ENCODE measurements at regions not wholly inside any gene's neighbourhood (a gene's known extent, or its start where the extent isn't known, plus 50 kb on each side); places are given as distances from the start of the nearest gene placed in this dataset.
"Not testable (repeated sequence)": the region's sequence is repeated elsewhere in the genome, so short reads cannot be mapped to it uniquely, and the experiment has no call there.

DNA sequence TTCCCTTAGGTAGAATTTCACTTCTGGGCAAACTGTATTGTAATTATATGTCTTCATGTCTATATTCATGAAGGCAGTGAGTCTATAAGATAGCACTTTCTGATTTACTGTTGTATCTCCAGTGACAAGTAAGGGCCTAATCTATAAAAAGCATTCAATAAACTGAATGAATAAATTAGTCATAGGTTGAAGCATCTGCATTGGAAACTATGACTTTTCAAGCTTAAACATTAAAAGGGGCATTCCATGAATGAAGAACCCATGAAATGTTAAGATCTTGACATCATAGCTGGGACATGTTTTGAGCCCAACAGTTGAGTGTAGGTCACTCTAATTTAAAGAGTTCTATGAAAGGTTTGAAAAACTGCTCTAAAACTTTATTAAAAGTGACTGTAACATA lies 159.3 kb upstream of the LCORL start:
- peak; percentile 6 for DNase-seq (ENCODE audit: low read depth)

DNA sequence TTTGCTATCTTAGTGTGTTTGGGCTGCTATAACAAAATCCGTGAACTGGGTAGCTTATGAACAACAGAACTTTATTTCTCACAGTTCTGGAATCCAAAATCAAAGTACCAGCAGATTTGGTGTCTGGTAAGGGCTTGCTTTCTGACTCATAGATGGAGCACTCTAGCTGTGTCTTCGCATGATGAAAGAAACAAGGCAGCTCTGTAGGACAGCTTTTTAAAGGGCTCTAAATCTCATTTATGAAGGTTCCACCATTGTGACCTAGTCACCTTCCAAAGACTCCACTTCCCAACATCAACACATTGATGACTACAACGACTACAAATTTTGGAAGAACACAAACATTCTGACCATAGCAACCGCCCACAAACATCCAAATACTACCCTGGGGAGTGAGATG lies 158.6 kb upstream of the LCORL start:
- DNase-seq (ENCODE audit: low read depth) = no peak

DNA sequence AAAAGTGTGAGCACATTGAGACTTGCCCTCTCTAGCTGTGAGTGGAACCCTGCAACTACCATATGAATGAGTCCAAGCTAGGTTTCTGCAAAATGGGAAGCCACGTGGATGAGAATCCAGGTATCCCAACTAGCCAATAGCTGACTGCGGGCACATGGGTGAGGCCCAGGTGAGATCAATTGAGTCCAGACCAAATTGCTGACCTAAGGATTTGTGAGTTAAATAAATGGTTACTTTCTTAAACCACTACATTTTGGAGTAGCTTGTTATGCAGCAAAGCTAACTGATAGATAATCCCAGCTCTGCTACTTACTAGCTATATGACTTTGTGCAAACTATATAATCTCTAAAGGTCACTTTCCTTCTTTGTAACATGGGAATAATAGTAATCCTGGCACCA lies 150.3 kb upstream of the LCORL start:
- no peak for DNase-seq (ENCODE audit: low read depth)

DNA sequence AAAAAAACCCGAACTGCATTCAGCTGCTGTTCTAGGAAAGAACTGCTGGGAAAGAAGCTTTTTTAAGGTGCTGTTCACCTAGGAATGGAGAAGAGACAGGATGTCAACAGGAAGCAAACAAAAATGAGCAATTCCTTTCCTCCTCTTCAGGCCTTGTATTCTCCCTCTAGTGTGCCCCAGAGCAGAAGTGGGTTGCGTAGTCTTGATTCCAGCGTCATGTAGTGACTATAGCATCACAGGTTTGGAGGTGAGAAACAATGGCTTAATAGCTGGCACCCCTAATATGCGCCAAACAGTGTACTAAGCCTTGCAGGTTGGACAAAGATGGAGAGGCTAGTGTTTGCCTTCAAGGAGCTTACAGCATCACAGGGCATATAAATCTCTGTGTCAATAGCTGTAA lies 146.3 kb upstream of the LCORL start:
- no peak for DNase-seq (ENCODE audit: low read depth)

DNA sequence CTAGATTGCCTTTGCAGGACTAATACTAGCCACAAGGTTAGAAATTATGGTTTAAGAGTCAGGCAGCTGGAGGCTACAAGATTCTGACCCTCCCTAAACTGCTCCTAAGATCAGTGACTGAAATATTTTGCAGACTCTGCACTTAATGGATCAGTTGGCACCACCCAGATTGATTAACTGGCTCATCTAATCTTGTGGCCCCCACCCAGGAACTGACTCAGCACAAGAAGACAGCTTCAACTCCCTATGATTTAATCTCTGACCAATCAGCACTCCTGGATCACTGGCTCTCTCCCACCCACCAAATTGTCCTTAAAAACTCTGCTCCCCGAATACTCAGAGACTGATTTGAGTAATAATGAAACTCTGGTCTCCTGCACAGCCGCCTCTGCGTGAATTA lies 145.4 kb upstream of the LCORL start:
- no peak for DNase-seq (ENCODE audit: low read depth)

DNA sequence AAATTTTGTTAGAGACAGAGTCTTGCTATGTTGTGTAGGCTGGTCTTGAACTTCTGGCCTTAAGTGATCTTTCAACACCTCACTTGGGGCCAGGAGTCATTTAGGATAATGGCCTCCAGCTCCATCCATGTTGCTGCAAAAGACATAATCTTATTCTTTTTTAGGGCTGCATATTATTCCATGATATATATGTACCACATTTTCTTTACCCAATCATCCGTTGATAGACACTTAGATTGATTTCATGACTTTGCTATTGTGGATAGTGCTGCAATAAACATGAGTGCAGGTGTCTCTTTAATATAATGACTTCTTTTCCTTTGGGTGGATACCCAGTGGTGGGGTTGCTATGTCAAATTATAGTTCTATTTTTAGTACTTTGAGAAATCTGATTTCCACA lies 140.9 kb upstream of the LCORL start:
- DNase-seq (ENCODE audit: low read depth) = no peak

DNA sequence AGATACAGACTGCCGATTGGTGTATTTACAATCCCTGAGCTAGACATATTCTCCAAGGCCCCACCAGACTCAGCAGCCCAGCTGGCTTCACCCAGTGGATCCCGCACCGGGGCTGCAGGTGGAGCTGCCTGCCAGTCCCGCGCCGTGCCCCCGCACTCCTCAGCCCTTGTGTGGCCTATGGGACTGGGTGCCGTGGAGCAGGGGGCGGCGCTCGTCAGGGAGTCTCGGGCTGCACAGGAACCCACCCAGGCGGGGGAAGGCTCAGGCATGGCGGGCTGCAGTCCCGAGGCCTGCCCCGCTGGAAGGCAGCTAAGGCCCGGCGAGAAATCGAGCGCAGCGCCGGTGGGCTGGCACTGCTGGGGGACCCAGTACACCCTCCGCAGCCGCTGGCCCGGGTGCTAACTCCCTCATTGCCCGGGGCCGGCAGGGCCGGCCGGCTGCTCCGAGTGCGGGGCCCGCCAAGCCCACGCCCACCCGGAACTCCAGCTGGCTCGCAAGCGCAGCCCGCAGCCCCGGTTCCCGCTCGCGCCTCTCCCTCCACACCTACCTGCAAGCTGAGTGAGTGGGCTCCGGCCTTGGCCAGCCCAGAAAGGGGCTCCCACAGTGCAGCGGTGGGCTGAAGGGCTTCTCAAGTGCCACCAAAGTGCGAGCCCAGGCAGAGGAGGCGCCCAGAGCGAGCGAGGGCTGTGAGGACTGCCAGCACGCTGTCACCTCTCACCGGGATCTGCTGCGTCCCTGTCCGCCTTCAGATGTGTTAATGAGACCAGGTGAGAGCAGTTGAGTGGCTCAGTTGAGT lies 137.8 kb upstream of the LCORL start:
- DNase-seq (ENCODE audit: low read depth) = not testable (repeated sequence)

DNA sequence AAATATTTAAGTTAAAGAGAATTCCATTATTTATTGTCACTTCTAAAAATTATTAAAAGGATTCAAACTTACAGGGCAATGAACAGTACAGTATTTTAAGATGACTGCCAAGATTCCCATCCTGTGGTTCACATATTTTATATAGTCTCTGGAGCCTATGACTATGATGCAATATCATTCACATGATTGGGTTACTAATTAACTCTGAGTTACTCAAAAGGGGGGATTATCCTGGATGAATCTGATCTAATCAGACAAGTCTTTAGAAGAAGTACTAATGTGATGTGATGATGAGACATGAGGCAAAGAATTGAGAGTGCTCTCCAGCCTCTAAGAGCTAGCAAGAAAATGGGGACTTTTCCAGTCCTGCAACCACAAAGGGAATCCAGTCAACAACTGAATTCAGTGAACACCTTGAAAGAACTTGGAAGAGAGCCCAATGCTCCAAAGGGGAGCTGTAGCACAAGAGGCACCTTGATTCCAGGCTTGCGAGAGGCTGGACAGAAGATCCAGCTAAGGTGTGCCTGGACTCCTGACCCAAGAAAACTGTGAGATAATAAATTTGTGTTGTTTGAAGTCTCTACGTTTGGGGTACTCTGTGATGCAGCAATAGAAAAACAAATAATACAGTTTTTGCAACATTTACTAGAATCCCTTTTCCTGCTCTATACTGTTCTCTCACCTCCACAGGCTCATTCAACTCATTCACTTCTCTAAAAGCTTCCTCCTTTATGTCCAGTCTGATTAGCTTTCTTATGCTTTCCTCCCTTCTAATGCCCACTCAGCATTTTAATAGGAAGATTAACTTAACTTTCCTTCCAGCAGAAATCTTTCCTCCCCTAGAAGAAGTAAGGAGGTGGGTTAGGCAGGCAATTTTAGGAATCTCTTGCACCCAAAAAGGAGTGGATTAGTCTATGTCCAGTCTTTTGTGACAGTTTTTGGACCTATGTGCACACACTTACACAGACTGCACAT lies 133.8 kb upstream of the LCORL start:
- DNase-seq (ENCODE audit: low read depth) = peak; percentile 67

DNA sequence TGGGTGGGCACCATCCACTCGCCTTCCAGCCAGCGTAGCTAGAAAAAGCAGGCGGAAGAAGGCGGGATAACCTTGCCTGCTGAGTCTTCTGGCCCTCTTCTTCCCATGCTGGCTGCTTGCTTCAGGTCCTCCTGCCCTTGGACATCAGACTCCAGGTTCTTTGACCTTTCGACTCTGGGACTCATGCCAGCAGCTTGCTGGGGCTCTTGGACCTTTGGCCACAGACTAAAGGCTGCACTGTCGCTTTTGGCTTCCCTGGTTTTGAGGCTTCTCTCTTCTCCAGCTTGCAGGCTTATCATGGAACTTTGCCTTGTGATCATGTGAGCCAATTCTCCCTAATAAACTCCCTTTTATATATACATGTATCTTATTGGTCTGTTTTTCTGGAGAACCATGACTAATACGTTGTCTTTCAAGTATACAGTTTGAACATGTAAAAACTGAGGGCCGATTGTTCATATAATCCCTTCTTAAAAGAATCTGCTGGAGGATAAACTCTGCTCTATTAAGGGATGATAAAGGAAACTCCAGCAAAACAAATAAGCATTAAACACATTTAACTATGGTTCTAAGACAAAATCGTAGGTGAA lies 116.6 kb upstream of the LCORL start:
- DNase-seq (ENCODE audit: low read depth) = no peak

DNA sequence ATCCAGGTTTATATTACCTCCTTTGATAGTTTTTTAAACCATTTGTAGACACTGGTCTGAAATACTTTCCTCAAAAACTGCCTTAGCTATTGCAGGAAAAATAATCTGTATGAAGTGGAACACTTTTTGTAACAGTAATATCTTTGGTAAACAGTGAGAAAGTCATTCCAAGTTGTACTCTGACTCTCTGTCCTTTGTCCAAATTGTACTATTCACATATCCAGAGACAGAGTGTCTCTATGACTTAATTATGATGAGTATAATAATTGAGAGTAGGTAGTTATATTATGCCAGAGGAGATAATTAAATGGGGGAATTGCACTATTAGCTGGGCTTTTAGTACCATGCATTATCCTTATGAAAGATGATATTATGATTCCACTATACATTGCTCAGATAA lies 112.6 kb upstream of the LCORL start:
- no peak for DNase-seq (ENCODE audit: low read depth)

DNA sequence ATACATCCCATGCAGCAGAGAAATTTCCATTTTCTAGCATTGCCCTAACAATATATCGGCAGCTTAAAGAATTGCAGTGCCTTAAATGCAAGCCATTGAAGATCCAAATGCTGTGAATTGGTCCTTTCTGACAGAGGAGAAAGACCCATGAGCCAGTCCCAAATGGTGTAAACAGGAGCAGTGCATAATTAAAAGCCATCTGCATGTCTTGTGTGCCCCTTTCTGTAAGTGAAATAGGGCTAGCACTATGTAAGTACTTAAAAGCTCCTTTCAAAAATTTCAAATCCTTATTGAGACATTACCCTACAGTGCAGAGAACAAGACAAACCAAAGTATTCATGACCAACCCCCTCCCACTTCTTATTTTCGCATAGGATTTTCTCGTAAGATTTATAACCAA lies 108.7 kb upstream of the LCORL start:
- DNase-seq (ENCODE audit: low read depth) = no peak

DNA sequence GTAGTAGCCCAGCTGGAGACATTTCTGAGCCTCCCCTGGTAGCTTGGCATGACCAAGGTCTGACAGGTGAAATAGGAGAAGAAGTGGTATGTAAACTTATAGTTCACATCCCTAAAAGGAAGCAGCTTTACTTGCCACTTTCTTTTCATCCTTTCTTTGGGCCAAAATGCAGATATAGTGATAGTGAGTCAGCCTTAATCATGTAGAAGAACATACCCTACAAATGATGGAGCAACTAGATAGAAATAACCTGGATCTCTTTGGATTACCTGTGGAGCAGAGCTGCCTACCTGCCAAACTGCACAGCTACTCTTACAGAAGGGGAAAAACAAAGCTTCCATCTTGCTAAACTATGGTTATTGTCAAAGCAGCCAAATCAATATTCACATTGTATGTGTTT lies 106.7 kb upstream of the LCORL start:
- no peak for DNase-seq (ENCODE audit: low read depth)

DNA sequence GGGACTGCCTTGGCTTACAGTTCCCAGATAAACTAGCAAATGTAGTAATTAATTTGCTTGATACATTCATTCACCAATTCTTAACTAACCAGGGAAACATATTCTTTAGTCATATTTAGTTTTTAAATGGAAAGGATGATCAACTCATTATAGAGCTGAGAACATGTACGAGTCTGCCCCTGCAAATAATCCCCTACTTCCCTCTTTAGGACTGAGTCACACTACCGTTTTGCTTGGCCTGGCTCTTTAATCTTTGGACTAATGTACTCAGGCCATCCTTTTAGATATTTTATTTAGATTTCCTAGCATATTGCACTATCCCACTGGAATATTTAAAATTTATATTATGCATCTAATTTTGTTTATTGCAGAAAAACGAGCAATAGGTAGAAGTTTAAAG lies 105.5 kb upstream of the LCORL start:
- DNase-seq (ENCODE audit: low read depth) = no peak

DNA sequence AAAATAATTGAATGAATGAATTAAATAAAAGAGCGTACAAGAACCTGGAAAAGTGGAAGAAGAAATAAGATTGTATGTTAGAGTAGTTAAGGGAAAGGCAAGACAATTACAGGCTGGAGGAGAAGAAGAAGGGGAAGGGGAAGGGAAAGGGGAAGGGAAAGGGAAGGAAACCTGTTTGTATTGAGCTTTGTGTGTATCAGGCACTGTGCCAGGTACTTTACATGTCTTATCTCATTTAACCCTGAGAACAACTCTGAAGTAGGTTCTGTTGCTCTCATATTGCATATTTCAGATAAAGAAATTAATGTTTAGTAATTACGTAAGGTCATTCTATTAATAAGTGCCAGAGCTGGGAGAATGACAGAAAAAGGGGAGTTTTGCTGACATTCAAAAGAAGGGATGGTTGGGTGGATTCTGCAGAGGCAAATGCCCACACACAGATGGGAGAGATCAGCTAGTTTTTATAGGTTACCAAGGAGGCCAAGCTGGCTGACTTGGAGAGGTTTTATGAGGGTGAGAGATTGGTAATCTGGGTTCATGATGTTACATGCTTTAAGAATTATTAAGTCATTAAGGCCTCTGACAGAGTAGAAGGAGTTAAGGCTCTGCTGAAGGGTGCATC lies 92.3 kb upstream of the LCORL start:
- no peak for DNase-seq (ENCODE audit: low read depth)

DNA sequence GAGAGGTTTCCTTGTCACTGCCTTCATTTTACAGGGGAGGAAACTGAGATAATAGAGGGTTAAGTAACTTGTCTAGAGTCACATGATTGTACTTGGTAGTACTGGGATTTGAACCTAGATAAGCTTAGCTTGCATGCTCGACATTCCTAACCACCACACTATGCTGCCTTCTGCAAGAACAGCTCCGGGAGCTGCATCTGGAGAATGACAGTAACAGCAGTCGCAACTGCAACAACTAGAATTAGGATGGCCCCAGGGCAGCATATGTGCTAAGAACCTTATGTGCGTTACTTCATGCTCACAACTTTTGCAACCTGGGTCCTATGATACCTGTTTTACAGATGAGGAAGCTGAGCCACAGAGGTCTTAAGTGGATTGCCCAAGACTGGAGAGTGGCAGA lies 89.5 kb upstream of the LCORL start:
- DNase-seq (ENCODE audit: low read depth) = no peak

DNA sequence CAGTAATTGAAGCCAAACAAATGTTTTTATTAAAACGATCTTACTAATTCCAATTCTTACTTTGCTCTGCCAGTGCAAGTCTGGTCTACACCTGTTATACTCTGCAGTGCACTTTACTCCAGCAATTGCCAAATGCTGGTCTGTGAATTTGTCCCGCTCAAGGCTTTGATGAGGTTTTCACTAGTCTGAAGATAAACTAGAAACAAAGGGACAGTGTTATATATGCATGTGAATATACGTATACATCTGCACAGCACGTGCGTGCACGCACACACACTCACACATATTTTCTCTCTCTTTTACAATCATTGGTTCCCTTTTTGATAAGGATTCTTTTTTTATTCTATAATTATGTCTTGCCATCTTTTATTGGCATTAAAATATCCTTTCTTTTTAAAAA lies 88.5 kb upstream of the LCORL start:
- no peak for DNase-seq (ENCODE audit: low read depth)

DNA sequence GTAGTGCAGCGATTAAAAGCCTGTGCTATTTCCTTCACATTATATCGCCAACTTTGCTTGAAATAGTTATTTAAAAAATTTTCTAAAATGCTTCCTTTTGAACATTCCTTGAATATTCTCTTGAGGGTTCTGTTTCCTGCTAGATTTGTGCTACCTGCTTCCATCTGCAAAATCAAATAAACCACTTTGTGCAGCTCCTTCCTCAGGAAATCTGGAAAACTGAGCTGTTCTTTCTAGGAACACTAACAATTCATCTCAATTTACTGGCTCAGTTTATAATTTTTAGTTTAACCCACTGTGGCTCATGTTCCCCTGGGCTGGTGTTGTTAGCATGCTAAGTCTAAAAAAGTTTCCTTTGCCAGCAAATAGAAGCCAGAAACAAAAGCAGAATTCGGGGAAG lies 88.1 kb upstream of the LCORL start:
- DNase-seq (ENCODE audit: low read depth) = no peak

DNA sequence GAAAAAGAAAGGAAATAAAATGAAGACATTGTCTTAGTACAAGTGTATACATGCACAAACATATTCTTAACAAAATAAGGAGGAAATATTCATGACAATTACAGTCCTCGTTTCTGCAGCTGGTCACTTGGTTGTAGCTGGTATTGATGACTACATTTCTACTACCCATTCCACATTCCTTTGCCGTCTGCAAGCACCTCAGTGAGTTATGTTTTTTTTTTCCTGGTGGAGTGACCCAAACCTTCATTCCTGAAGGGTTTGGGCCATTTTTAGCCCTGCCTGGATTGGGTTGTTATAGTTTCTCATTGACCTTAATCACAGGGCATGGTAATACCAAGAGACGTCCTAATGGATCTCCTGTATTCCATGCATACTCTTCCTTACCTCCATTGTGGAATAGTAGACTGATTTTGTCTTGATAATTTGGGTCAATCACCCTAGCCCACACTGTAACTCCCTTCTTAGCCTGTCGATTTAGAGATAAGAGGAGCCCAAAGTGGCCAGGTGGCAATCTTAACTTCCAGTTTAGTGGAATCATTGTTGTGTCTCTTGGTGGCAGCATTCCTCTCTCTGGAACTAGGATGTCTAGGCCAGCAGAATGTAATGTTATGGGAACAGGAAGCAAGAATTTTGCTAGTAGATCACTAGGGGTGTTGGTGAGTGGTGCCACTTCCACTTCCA lies 86.4 kb upstream of the LCORL start:
- not testable (repeated sequence) for DNase-seq (ENCODE audit: low read depth)

DNA sequence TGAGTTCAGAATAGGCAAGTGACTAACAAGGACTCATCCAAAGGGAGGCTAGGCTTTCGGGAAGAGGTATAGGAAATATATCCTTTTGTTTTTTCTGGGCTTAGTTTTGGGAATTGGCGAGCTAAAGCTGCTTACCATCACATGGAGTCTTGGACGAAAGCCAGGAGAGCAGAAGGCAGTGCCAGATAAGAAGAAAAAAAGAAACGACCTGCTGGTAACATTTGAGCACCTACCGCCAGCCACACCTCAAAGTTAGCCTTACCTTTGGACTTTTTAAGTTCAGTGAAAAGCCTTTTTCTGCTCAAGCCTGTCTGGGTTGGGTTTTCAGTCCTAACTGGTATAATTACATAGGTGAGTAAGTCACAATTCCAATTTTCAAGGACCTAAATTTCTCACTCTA lies 85.1 kb upstream of the LCORL start:
- no peak for DNase-seq (ENCODE audit: low read depth)

DNA sequence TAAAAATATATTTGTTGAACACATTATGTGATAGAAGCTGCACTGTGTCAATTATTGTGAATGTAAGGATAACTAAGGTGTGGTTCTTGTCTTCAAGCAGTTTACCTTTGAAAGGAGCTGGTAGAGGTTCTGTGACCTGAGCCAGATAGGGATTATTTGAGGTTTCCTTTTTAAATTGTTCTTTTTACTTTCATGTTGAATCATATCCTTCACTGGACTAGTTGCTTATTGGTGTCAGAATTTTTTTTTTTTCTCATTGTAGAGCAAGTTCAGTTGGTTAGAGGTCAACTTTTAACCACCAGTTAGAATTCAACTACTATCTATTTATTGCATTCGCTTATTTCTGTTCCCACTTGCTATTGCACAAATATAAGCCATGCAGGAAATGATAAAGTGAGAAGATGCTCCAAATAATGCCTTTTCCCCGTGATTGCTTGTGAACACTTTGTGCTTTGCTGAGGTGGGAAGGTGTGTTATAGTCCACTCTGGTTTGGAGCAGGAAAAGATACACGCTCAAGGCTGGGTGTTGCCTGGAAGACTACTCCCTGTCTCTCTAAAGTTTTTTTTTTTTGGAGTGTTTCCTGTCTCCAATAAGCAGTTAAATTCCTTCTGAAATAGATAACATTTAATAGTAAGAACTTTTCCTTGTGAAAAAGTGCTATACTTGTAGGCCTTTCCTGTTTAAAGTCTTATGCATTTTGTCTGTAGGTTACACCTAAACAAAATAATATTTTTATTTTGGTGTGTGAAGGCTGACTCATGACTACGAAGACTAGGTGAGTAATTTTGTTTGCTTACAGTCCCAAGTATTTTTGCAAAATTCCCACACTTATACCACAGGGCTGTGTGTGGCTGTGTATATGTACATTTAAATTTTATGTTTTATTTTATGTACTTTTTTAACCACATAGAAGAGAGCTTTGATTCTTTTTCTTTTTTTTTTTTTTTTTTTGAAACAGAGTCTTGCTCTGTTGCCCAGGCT lies 83.8 kb upstream of the LCORL start:
- DNase-seq (ENCODE audit: low read depth) = no peak
